ENCODE measurements at regions not wholly inside any gene's neighbourhood (a gene's known extent, or its start where the extent isn't known, plus 50 kb on each side); places are given as distances from the start of the nearest gene placed in this dataset.

GRCh38 chr2:217065695-217066405 is 206.0 kb upstream of the TNP1 start:
- Histone ChIP-seq H3K27me3 (ENCODE audit: control insufficient read depth, insufficient read depth, low read length) (no peaks in the 10 kb centered on the region), H3K4me3 (ENCODE audit: low read depth, low read length) (no peak overlapping the region), H3K27ac (ENCODE audit: low read depth, low read length) (no peak overlapping the region), H3K4me1 (ENCODE audit: control insufficient read depth, insufficient read depth, low read length) (peaks cover 32% of the 10 kb centered on the region), H3K36me3 (ENCODE audit: control insufficient read depth, insufficient read depth, low read length) (no peaks in the 10 kb centered on the region), H3K9me3 (ENCODE audit: control insufficient read depth, insufficient read depth, low read length) (no peaks in the 10 kb centered on the region)
- 97% methylated on average over 2 of the region's 7 CpGs for WGBS (ENCODE audit: insufficient coverage)
- DNase-seq (ENCODE audit: low read depth in 4 of 6, low spot score in 6 of 6), result no peak

GRCh38 chr2:217065012-217065290 is 205.1 kb upstream of the TNP1 start:
- Histone ChIP-seq H3K4me1 (ENCODE audit: control insufficient read depth, insufficient read depth, low read length) (peaks cover 30% of the 10 kb centered on the region), H3K27ac (ENCODE audit: low read depth, low read length) (no peak overlapping the region), H3K9me3 (ENCODE audit: control insufficient read depth, insufficient read depth, low read length) (no peaks in the 10 kb centered on the region), H3K4me3 (ENCODE audit: low read depth, low read length) (no peak overlapping the region), H3K36me3 (ENCODE audit: control insufficient read depth, insufficient read depth, low read length) (no peaks in the 10 kb centered on the region), H3K27me3 (ENCODE audit: control insufficient read depth, insufficient read depth, low read length) (no peaks in the 10 kb centered on the region)
- no CpG with 5 or more reads among the region's 4 CpGs for WGBS (ENCODE audit: insufficient coverage)
- DNase-seq (ENCODE audit: low read depth in 4 of 6, low spot score in 6 of 6), result no peak

DNA sequence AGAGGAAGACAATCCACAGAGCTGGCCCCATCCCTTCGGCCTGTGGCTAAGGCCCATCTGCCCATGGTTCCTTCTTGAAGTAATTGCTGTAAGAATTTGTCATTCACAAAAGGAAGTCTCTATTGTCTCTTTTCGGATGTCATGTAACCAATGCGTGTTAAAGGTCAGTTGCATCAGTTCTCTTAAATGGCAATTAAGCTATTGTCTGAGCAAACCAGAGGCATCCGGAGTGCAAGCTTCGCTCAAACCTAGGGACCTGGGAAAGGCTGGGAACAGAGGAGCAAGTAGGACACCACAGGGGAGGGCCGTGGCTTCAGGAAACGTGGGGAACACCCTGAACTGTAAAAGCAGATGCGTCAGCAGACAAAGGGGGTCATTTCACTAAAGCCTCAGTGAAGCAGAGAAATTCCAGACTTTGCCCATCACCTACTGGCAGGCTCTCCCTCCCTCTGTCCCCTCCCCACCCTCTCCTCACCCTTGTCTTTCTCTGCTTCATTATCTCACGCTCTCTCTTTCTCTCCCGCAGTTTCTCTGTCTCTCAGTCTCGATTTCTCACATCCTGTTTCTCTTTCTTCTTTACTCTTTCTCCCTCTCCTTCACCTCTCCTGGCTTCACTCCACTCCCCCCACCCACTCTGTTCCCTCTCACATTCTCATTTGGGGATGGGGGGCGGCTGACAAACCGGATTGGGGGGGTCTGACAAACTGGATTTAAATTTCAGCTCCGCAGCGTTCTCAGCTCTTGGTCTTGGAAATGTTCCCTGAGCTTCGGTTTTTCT is 204.6 kb upstream of the TNP1 start:
- no peak overlapping the region for H3K27ac ChIP-seq (ENCODE audit: low read depth, low read length)
- peaks cover 29% of the 10 kb centered on the region for H3K4me1 ChIP-seq (ENCODE audit: control insufficient read depth, insufficient read depth, low read length)
- H3K9me3 ChIP-seq (ENCODE audit: control insufficient read depth, insufficient read depth, low read length), result no peaks in the 10 kb centered on the region
- H3K4me3 ChIP-seq (ENCODE audit: low read depth, low read length), result no peak overlapping the region
- peak in 2 of 6 donors; percentile 36 to 75 for DNase-seq (ENCODE audit: low read depth in 4 of 6, low spot score in 6 of 6)
- no peaks in the 10 kb centered on the region for H3K27me3 ChIP-seq (ENCODE audit: control insufficient read depth, insufficient read depth, low read length)
- 39% methylated on average over 10 of the region's 16 CpGs for WGBS (ENCODE audit: insufficient coverage)
- no peaks in the 10 kb centered on the region for H3K36me3 ChIP-seq (ENCODE audit: control insufficient read depth, insufficient read depth, low read length)

DNA sequence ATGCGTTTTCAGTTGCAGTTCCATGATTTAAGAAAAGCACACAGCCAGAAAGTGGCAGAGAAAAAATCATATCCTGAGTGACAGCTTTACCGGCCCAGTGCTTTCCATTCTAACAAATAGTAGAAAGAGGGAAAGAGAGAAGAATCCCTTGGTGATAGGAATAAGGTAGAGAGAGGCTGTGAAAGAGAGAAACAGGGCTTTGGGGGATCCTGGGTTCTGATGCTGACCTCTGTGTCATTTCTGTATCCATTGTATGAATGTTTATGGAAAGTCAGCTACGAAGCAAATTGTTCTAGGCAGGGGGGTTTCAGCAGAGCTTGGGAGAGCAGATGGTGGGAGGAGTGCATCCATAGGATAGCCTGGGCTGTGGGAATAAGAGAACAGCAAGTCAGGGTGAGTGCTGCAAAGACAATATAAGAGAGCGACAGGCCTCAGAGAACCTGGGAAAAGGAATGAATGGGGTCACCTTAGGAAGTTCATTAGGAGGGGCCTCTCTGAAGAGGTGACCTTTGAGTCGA is 203.4 kb upstream of the TNP1 start:
- Histone ChIP-seq H3K36me3 (ENCODE audit: control insufficient read depth, insufficient read depth, low read length) (no peaks in the 10 kb centered on the region), H3K9me3 (ENCODE audit: control insufficient read depth, insufficient read depth, low read length) (no peaks in the 10 kb centered on the region), H3K4me1 (ENCODE audit: control insufficient read depth, insufficient read depth, low read length) (peaks cover 29% of the 10 kb centered on the region), H3K27ac (ENCODE audit: low read depth, low read length) (no peak overlapping the region), H3K27me3 (ENCODE audit: control insufficient read depth, insufficient read depth, low read length) (no peaks in the 10 kb centered on the region), H3K4me3 (ENCODE audit: low read depth, low read length) (no peak overlapping the region)
- peak in 1 of 6 donors; percentile 54 for DNase-seq (ENCODE audit: low read depth in 4 of 6, low spot score in 6 of 6)
- WGBS (ENCODE audit: insufficient coverage), result 78% methylated on average over 3 of the region's 5 CpGs

DNA sequence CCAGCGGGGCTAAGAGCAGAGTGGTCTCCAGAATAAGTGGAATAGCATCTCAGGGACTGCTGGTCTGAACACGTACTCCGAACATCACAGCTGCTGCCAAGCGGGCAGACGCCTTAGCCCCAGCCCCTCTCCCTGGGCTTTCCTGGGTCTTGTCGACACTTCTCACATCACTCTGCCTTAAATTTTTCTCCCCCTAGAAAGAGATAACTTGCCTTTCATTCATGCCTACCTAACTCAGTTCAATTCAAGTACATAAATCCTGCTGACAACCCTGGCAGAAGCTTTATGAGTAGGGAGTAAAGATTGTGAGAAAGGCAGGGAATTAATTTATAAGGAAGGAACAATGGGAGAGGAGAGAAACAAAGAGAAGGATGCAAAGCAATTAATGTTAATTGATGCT is 202.9 kb upstream of the TNP1 start:
- Histone ChIP-seq H3K36me3 (ENCODE audit: control insufficient read depth, insufficient read depth, low read length) (no peaks in the 10 kb centered on the region), H3K4me3 (ENCODE audit: low read depth, low read length) (no peak overlapping the region), H3K4me1 (ENCODE audit: control insufficient read depth, insufficient read depth, low read length) (peaks cover 29% of the 10 kb centered on the region), H3K27me3 (ENCODE audit: control insufficient read depth, insufficient read depth, low read length) (no peaks in the 10 kb centered on the region), H3K9me3 (ENCODE audit: control insufficient read depth, insufficient read depth, low read length) (no peaks in the 10 kb centered on the region), H3K27ac (ENCODE audit: low read depth, low read length) (peak overlapping the region; percentile 52)
- 33% methylated on average over 6 of the region's 6 CpGs for WGBS (ENCODE audit: insufficient coverage)
- peak in 2 of 6 donors; percentile 54 to 72 for DNase-seq (ENCODE audit: low read depth in 4 of 6, low spot score in 6 of 6)

- DNase-seq (ENCODE audit: low read depth in 4 of 6, low spot score in 6 of 6), result peak in 2 of 6 donors; percentile 39 to 85
These were observed 202.1 kb upstream of the TNP1 start for GRCh38 chr2:217061916-217062505.

GRCh38 chr2:217060951-217061547 is 201.2 kb upstream of the TNP1 start:
- Histone ChIP-seq H3K4me3 (ENCODE audit: low read depth, low read length) (no peak overlapping the region), H3K9me3 (ENCODE audit: control insufficient read depth, insufficient read depth, low read length) (no peaks in the 10 kb centered on the region), H3K4me1 (ENCODE audit: control insufficient read depth, insufficient read depth, low read length) (peaks cover 29% of the 10 kb centered on the region), H3K36me3 (ENCODE audit: control insufficient read depth, insufficient read depth, low read length) (no peaks in the 10 kb centered on the region), H3K27me3 (ENCODE audit: control insufficient read depth, insufficient read depth, low read length) (no peaks in the 10 kb centered on the region), H3K27ac (ENCODE audit: low read depth, low read length) (no peak overlapping the region)
- DNase-seq (ENCODE audit: low read depth in 4 of 6, low spot score in 6 of 6), result no peak
- WGBS (ENCODE audit: insufficient coverage), result 88% methylated on average over 3 of the region's 3 CpGs

More at GRCh38 chr2:217061916-217062505, 202.1 kb upstream of the TNP1 start:
- peak overlapping the region; percentile 52 for H3K27ac ChIP-seq (ENCODE audit: low read depth, low read length)
- H3K4me3 ChIP-seq (ENCODE audit: low read depth, low read length), result no peak overlapping the region
- no peaks in the 10 kb centered on the region for H3K27me3 ChIP-seq (ENCODE audit: control insufficient read depth, insufficient read depth, low read length)
- no peaks in the 10 kb centered on the region for H3K36me3 ChIP-seq (ENCODE audit: control insufficient read depth, insufficient read depth, low read length)
- 60% methylated on average over 3 of the region's 7 CpGs for WGBS (ENCODE audit: insufficient coverage)
- no peaks in the 10 kb centered on the region for H3K9me3 ChIP-seq (ENCODE audit: control insufficient read depth, insufficient read depth, low read length)
- peaks cover 29% of the 10 kb centered on the region for H3K4me1 ChIP-seq (ENCODE audit: control insufficient read depth, insufficient read depth, low read length)

DNA sequence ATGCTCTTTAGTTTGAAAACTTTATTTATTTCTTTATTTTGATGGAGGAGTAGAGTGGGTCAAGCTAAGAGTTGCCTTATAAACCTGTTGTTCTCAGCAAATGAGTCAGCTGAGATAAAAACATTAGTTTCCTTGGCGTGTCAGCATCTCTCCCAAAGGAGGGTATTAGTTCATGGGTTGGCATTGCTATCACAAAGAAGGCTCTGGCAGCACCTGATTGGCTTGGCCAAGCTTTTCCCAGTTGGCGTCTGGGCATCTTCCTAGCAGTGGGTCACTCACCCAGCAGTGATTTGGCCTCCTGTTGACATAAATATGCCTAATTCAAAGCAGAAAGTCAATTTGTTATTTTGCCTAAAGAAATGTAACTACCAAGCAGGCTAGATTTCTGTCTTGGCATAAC is 200.7 kb upstream of the TNP1 start:
- peaks cover 29% of the 10 kb centered on the region for H3K4me1 ChIP-seq (ENCODE audit: control insufficient read depth, insufficient read depth, low read length)
- H3K27me3 ChIP-seq (ENCODE audit: control insufficient read depth, insufficient read depth, low read length), result no peaks in the 10 kb centered on the region
- no peak overlapping the region for H3K27ac ChIP-seq (ENCODE audit: low read depth, low read length)
- no peaks in the 10 kb centered on the region for H3K9me3 ChIP-seq (ENCODE audit: control insufficient read depth, insufficient read depth, low read length)
- no peak overlapping the region for H3K4me3 ChIP-seq (ENCODE audit: low read depth, low read length)
- H3K36me3 ChIP-seq (ENCODE audit: control insufficient read depth, insufficient read depth, low read length), result no peaks in the 10 kb centered on the region
- DNase-seq (ENCODE audit: low read depth in 4 of 6, low spot score in 6 of 6), result no peak
- 78% methylated on average over 2 of the region's 2 CpGs for WGBS (ENCODE audit: insufficient coverage)

DNA sequence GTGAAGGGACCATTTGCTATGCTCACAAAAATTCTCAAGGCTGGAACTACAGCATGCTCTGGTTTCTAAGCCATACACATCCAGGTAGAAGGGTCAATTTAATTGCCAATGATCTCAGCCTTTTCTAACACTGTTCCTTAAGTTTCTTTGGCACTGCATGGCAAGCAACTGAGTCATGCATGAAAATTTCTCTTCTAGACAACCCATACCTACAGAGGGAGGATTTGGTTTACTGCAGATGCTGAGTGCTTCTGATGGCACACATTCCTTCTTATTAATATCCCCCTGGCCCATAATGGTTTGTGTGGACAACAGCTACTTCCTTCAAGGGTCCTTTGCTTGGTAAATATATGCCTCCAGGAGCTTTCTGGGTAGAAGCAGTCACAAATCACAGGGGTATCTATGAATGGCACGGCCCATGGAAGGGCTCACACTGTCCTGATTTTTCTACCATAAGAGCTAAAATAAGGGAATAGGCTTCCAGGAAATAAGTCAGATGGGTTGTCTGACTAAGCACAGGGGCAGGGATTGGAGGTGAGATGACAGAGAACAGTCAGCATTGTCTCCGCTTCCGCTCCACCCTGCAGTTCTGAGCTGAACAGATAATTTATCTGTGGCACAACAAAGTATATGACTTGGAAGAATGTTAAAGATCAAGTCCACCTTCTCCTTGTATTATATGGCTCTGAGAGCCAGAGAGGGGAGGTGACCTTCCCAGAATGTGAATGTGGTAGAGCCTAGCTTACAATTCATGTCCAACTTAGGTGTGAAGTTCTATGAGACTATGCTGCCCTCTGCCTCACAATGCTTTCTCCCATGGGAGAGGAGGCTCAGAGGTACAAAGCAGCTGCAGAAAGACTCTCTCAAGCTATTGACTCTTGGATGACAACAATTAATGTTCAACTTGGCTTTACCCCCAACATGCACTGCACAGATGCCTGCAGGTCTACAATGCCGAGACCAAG is 199.2 kb upstream of the TNP1 start:
- Histone ChIP-seq H3K27me3 (ENCODE audit: control insufficient read depth, insufficient read depth, low read length) (no peaks in the 10 kb centered on the region), H3K4me3 (ENCODE audit: low read depth, low read length) (no peak overlapping the region), H3K9me3 (ENCODE audit: control insufficient read depth, insufficient read depth, low read length) (no peaks in the 10 kb centered on the region), H3K36me3 (ENCODE audit: control insufficient read depth, insufficient read depth, low read length) (no peaks in the 10 kb centered on the region), H3K4me1 (ENCODE audit: control insufficient read depth, insufficient read depth, low read length) (peaks cover 22% of the 10 kb centered on the region), H3K27ac (ENCODE audit: low read depth, low read length) (no peak overlapping the region)
- no peak for DNase-seq (ENCODE audit: low read depth in 4 of 6, low spot score in 6 of 6)
- WGBS (ENCODE audit: insufficient coverage), result 100% methylated on average over 1 of the region's 4 CpGs

Data from spinal cord (tissue), 9 donors.